Choroid plexus epithelial cell (primary cell): ENCODE measurements at regions not wholly inside any gene's neighbourhood (a gene's known extent, or its start where the extent isn't known, plus 50 kb on each side); places are given as distances from the start of the nearest gene placed in this dataset.

Experiments used
- DNase-seq: peaks from one replicate; pipeline ENCODE4 v3.0.0-alpha.2; 2010; ENCODE audit warnings: low read depth
- H3K4me3 ChIP-seq: 2 replicates; pipeline ENCODE4 v1.5.1; 2011; ENCODE audit warnings: low read depth, mild to moderate bottlenecking, control low read depth, low read length, moderate library complexity
- TF ChIP-seq, protein P1 (sequence below): conservative IDR thresholded peaks from 2 replicates; pipeline ENCODE4 v1.5.1; 2011; ENCODE audit warnings: low read depth, mild to moderate bottlenecking, control low read depth, inconsistent platforms, low read length, moderate library complexity

DNA sequence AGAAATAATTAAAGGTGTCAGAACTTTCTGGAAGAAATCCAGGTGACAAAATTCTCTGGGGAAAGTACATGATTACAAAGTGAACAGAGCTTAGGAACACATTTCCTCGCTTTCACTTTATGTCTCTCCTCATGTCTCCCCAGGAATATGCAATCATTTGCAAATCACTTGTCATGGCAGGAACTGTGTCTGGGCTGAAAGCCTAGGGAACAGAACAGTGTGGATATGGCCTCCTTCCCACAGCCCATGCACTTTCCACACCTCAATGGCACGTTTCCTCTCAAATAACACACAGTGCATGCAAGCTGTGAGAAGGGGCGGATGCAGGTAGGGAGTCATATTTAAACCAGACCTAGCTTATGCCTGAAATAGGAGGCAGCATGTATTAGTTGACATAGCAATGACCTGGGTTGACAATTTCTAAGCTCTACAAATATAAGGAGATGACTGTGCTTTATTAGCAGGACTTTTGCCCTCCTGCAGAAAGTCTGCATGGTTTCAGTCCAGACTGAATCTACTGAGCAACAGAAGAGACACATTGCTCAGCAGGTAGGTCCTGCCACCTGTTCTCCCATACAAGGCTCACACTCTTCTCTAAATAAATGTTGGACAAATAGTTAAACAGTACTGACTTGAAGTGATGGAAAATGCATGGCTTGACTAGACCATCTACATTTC is 236.0 kb upstream of the ELAC2 start:
- no peak for DNase-seq
- H3K4me3 ChIP-seq: no peak overlapping the region
- TF ChIP-seq, protein P1, sequence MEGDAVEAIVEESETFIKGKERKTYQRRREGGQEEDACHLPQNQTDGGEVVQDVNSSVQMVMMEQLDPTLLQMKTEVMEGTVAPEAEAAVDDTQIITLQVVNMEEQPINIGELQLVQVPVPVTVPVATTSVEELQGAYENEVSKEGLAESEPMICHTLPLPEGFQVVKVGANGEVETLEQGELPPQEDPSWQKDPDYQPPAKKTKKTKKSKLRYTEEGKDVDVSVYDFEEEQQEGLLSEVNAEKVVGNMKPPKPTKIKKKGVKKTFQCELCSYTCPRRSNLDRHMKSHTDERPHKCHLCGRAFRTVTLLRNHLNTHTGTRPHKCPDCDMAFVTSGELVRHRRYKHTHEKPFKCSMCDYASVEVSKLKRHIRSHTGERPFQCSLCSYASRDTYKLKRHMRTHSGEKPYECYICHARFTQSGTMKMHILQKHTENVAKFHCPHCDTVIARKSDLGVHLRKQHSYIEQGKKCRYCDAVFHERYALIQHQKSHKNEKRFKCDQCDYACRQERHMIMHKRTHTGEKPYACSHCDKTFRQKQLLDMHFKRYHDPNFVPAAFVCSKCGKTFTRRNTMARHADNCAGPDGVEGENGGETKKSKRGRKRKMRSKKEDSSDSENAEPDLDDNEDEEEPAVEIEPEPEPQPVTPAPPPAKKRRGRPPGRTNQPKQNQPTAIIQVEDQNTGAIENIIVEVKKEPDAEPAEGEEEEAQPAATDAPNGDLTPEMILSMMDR: no peak

DNA sequence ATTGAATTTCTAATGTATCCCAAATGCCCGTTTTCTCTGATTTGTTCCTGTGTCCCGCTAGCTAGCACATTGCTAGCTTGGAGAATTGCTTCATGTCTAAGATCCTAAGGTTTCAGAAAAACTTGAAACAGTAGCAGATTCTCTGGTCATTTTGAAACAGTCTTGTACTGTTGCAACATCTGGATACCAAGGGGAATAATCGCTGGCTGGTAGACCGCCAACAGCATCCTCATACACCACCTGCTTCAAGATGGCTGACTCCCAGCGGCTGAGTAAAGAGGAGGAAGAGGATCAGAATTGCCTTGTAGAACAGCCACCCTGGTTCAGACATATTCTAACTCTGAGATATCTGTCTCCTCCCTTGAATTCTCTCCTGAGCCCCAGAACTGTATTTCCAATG is 226.7 kb upstream of the ELAC2 start:
- TF ChIP-seq, protein P1: no peak
- peak; percentile 22 for DNase-seq
- H3K4me3 ChIP-seq: no peak overlapping the region

DNA sequence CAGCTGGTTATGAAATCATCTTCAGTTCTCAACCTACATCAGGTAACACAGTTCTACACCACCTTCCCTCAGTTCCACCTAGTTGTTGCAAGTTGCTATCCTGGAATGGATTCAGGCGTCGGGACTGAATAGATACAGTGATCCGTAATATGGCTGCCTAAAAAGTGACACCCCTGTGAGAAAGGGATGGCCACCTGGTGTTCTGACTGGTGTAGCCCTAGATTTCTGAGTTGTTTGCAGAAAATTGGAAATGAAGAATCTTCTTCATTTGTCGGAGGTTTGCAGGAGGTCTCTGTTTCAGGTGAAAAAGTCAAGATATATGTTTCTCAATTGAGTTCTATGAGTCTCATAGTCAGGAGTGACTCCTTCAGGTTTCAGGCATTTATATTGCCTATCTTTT is 225.8 kb upstream of the ELAC2 start:
- H3K4me3 ChIP-seq: no peak overlapping the region
- TF ChIP-seq, protein P1: no peak
- DNase-seq: no peak

DNA sequence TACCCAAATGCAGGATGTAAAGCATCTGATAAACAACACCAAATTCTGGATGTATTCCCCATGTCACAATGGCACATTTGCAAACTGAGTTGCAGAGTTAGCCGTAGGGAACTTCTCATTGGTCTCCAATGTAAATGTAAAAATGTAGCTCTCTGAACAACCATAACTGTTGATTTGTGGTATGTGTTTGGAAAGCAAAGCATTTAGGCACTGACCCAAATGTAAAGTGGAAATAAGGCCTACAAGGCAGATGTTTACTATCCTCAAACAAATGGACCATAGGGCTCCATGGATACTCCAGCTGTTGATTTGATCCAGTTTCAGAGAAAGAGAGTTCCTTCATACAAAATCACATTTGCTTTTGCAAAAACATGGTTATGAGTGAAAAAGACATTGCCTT is 223.0 kb upstream of the ELAC2 start:
- H3K4me3 ChIP-seq: no peak overlapping the region
- DNase-seq: no peak
- TF ChIP-seq, protein P1: no peak

DNA sequence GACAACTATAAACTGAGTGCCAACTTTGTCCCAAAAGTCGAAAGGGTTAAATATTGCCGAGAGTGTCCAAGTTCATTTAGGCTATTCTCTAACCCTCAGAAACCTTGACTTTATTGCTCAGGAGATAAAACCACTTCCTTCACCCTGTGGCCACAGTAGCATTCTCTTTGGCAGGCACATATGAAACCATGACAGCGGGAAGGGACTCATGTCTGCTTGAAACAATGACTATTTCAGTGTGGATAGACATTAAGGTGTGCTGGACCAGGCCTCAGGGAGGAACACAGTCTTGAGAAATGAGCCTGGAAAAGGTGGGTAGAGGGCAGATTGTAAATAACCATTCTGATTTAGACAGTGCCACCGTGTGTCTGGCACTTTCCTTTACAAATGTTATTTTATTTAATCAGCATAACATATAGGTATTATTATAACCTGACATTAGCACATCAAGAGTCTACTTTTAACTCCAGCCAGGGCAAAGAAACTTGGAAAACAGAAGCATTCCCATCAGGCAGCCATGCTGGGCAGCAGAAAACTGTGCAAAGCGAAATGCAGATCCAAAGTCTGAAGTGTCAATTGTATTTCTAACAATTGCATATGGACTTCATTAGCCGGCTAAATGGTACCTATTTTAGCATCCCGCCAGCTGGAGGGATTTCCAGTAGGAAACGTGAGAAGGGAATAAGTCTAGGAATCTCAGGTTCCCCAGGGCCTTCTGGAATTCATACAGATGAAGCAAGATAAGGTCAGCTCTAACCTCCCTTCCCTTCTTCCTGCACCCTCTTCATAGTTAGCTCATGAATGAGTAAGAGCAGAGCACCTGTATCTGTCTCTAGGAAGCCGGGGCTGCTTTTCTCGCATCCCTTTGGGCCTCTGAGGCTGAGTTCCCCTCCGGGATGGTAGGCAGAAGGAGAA is 212.8 kb upstream of the ELAC2 start:
- DNase-seq: peak; percentile 5
- no peak overlapping the region for H3K4me3 ChIP-seq
- TF ChIP-seq, protein P1: no peak

DNA sequence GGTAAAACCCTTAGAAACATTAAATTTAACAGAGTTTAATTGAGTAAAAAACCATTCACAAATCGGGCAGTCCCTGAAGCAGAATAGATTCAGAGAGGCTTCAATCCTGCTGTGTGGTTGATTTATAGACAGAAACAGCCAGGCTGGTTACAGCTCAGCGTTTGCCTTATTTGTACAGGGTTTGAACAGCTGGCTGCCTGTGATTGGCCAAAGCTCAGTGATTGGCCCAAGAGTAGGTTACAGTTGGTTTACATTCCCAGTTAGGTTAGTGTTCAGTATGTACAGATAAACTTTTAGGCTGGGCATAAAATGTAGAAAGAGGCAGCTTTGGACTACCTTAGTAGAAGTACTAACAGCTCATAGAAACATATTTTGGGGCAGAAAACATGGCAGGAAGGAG is 210.4 kb upstream of the ELAC2 start:
- TF ChIP-seq, protein P1: no peak
- DNase-seq: no peak
- no peak overlapping the region for H3K4me3 ChIP-seq
